C4-2B (cell line): ENCODE measurements at regions not wholly inside any gene's neighbourhood (a gene's known extent, or its start where the extent isn't known, plus 50 kb on each side); places are given as distances from the start of the nearest gene placed in this dataset.

ENCODE experiments used
- CTCF ChIP-seq: fragments of 450-650 bp; conservative IDR thresholded peaks from 2 replicates; pipeline ENCODE4 v1.5.1; 2017; ENCODE audit warnings: mild to moderate bottlenecking
- ZFX ChIP-seq: fragments of 450-650 bp; IDR thresholded peaks from 2 replicates; pipeline ENCODE4 v1.6.1; 2017

GRCh38 chr6:22108199-22108598, 188.6 kb downstream of the PRL start:
- TF ChIP-seq CTCF (no peak), ZFX (no peak)
